SIG-M5 treated with dmso at 0.1 percent for 504 hours (cell line): ENCODE measurements at regions not wholly inside any gene's neighbourhood (a gene's known extent, or its start where the extent isn't known, plus 50 kb on each side); places are given as distances from the start of the nearest gene placed in this dataset.
"Not testable (repeated sequence)": the region's sequence is repeated elsewhere in the genome, so short reads cannot be mapped to it uniquely, and the experiment has no call there.

Source experiments
- DNase-seq: peaks from one replicate; lab custom pipeline; 2025; ENCODE audit not compliant: unreplicated experiment; lab: John Stamatoyannopoulos, UW

GRCh38 chr7:65146118-65146914, 139.8 kb upstream of the ERV3-1 start:
- DNase-seq = not testable (repeated sequence)

- not testable (repeated sequence) for DNase-seq
These were observed 139.2 kb upstream of the ERV3-1 start for GRCh38 chr7:65145710-65146109.

- DNase-seq = not testable (repeated sequence)
These were observed 138.5 kb upstream of the ERV3-1 start for GRCh38 chr7:65145008-65145407.

- DNase-seq = not testable (repeated sequence)
These were observed 138.1 kb upstream of the ERV3-1 start for GRCh38 chr7:65144557-65144956.

GRCh38 chr7:65144119-65144518, 137.6 kb upstream of the ERV3-1 start:
- DNase-seq = not testable (repeated sequence)

- DNase-seq = not testable (repeated sequence)
These were observed 135.4 kb upstream of the ERV3-1 start for GRCh38 chr7:65141894-65142293.

GRCh38 chr7:65141405-65141778, 134.9 kb upstream of the ERV3-1 start:
- not testable (repeated sequence) for DNase-seq

- not testable (repeated sequence) for DNase-seq
These were observed 134.3 kb upstream of the ERV3-1 start for GRCh38 chr7:65140543-65141404.

GRCh38 chr7:65136850-65137249, 130.4 kb upstream of the ERV3-1 start:
- DNase-seq = not testable (repeated sequence)

GRCh38 chr7:65133087-65133486, 126.6 kb upstream of the ERV3-1 start:
- DNase-seq = not testable (repeated sequence)

- DNase-seq = not testable (repeated sequence)
These were observed 125.8 kb upstream of the ERV3-1 start for GRCh38 chr7:65132256-65132655.

GRCh38 chr7:65127364-65127763, 120.9 kb upstream of the ERV3-1 start:
- not testable (repeated sequence) for DNase-seq

GRCh38 chr7:65124600-65124999, 118.1 kb upstream of the ERV3-1 start:
- DNase-seq = not testable (repeated sequence)

- DNase-seq = not testable (repeated sequence)
These were observed 99.2 kb upstream of the ERV3-1 start for GRCh38 chr7:65105650-65106203.

GRCh38 chr7:65100499-65100898, 94.0 kb upstream of the ERV3-1 start:
- DNase-seq = not testable (repeated sequence)

- DNase-seq = not testable (repeated sequence)
These were observed 75.2 kb upstream of the ERV3-1 start for GRCh38 chr7:65081669-65082055.

- DNase-seq = peak; percentile 78
These were observed 74.5 kb upstream of the ERV3-1 start for GRCh38 chr7:65080799-65081668.

GRCh38 chr7:65074959-65075358, 68.5 kb upstream of the ERV3-1 start:
- not testable (repeated sequence) for DNase-seq

- DNase-seq = not testable (repeated sequence)
These were observed 66.7 kb upstream of the ERV3-1 start for GRCh38 chr7:65073160-65073559.

GRCh38 chr7:65071854-65072431, 65.5 kb upstream of the ERV3-1 start:
- DNase-seq = not testable (repeated sequence)
